Astrocyte of the cerebellum (primary cell): ENCODE measurements at regions not wholly inside any gene's neighbourhood (a gene's known extent, or its start where the extent isn't known, plus 50 kb on each side); places are given as distances from the start of the nearest gene placed in this dataset.
"Not testable (repeated sequence)": the region's sequence is repeated elsewhere in the genome, so short reads cannot be mapped to it uniquely, and the experiment has no call there.

Experiments used
- DNase-seq: peaks from one replicate; pipeline ENCODE4 v3.0.0-alpha.2; 2011; ENCODE audit warnings: low read depth
- H3K4me3 ChIP-seq: 2 replicates; pipeline ENCODE4 v1.5.1; 2011; ENCODE audit warnings: mild to moderate bottlenecking, low read depth, low read length, moderate library complexity
- CTCF ChIP-seq: IDR thresholded peaks from 2 replicates; pipeline ENCODE4 v1.5.1; 2012; ENCODE audit warnings: low read length, low read depth, moderate library complexity, mild to moderate bottlenecking; ENCODE audit errors: missing control alignments
- in situ Hi-C: cut with HindIII; loops from 2 replicates; pipeline ENCODE4 v1.10.0; 2017; ENCODE audit warnings: low sequenced_read_pairs

GRCh38 chr2:237235383-237236095, 149.8 kb downstream of the COPS8 start:
- H3K4me3 ChIP-seq, result no peak overlapping the region
- peak; percentile 97 for DNase-seq
- TF ChIP-seq CTCF, result no peak

GRCh38 chr2:237236188-237236587, 150.5 kb downstream of the COPS8 start:
- no peak for DNase-seq
- no peak overlapping the region for H3K4me3 ChIP-seq
- no peak for TF ChIP-seq CTCF
- in situ Hi-C loops, result loop anchor here (5.0 to 10.0 kb wide), 2 partner anchors 59 to 101 kb away; no protein-coding TSS in a partner anchor

More at GRCh38 chr2:237235383-237236095, 149.8 kb downstream of the COPS8 start:
- in situ Hi-C loops, result loop anchor here (5.0 to 10.0 kb wide), 2 partner anchors 59 to 102 kb away; no protein-coding TSS in a partner anchor

- no peak overlapping the region for H3K4me3 ChIP-seq
- in situ Hi-C loops, result loop anchor here (5.0 to 10.0 kb wide), 2 partner anchors 57 to 99 kb away; no protein-coding TSS in a partner anchor
- no peak for TF ChIP-seq CTCF
- DNase-seq, result no peak
These were observed 152.6 kb downstream of the COPS8 start for GRCh38 chr2:237238249-237238648.

GRCh38 chr2:237240252-237240651, 154.6 kb downstream of the COPS8 start:
- in situ Hi-C loops, result no loop called here
- TF ChIP-seq CTCF, result no peak
- DNase-seq, result no peak
- no peak overlapping the region for H3K4me3 ChIP-seq

GRCh38 chr2:237240868-237241267, 155.2 kb downstream of the COPS8 start:
- H3K4me3 ChIP-seq, in situ Hi-C loops: not testable (repeated sequence)

GRCh38 chr2:237242091-237242536, 156.4 kb downstream of the COPS8 start:
- TF ChIP-seq CTCF, result no peak
- in situ Hi-C loops, result no loop called here
- no peak overlapping the region for H3K4me3 ChIP-seq
- DNase-seq, result no peak

More at GRCh38 chr2:237240868-237241267, 155.2 kb downstream of the COPS8 start:
- DNase-seq, result not testable (repeated sequence)

- H3K4me3 ChIP-seq, result no peak overlapping the region
- DNase-seq, result no peak
- no peak for TF ChIP-seq CTCF
- in situ Hi-C loops, result no loop called here
These were observed 157.8 kb downstream of the COPS8 start for GRCh38 chr2:237243487-237243886.
